Keratinocyte (primary cell): ENCODE measurements at regions not wholly inside any gene's neighbourhood (a gene's known extent, or its start where the extent isn't known, plus 50 kb on each side); places are given as distances from the start of the nearest gene placed in this dataset.

Experiments used
- DNase-seq: peaks from one replicate; pipeline ENCODE4 v3.0.0-alpha.2; 2011; ENCODE audit warnings: low read depth, missing footprints, low spot score
- FAIRE-seq: peaks from 2 replicates; lab custom pipeline; 2011; peaks lifted over from hg19 to GRCh38; lab: Jason Lieb, UNC
- H2AFZ ChIP-seq: 2 replicates; pipeline ENCODE4 v1.6.0; 2012; ENCODE audit warnings: low read length, control low read depth, inconsistent platforms; ENCODE audit not compliant: control insufficient read depth
- H3K27ac ChIP-seq: 2 replicates; pipeline ENCODE4 v1.5.1; 2011; ENCODE audit warnings: low read length; ENCODE audit not compliant: control insufficient read depth, insufficient read depth
- H3K27me3 ChIP-seq: 3 replicates; pipeline ENCODE4 v1.6.0; 2011; ENCODE audit warnings: low read length; ENCODE audit not compliant: control insufficient read depth, insufficient read depth; ENCODE audit errors: extremely low read depth
- H3K36me3 ChIP-seq, 2 experiments: 2 replicates in 1 of 2; 3 replicates in 1 of 2; pipeline ENCODE4 v1.5.1; 2011; ENCODE audit warnings: low read length in 2 of 2, mild to moderate bottlenecking in 1 of 2; ENCODE audit not compliant: control insufficient read depth in 2 of 2, insufficient read depth in 2 of 2; ENCODE audit errors: extremely low read depth in 1 of 2
- H3K4me1 ChIP-seq: 3 replicates; pipeline ENCODE4 v1.5.1; 2011; ENCODE audit warnings: low read length; ENCODE audit not compliant: control insufficient read depth, insufficient read depth; ENCODE audit errors: extremely low read depth
- H3K4me2 ChIP-seq: 3 replicates; pipeline ENCODE4 v1.6.0; 2011; ENCODE audit warnings: low read depth, low read length; ENCODE audit not compliant: control insufficient read depth, insufficient read depth; ENCODE audit errors: extremely low read depth
- H3K4me3 ChIP-seq, 3 experiments: fragments of 200-600 bp in 1 of 3; sonication (generic) in 1 of 3; 2 replicates in 2 of 3; 3 replicates in 1 of 3; pipeline ENCODE4 v1.5.1; 2011 to 2016; ENCODE audit warnings: low read length in 3 of 3, mild to moderate bottlenecking in 3 of 3, control low read depth in 2 of 3, inconsistent platforms in 1 of 3, low read depth in 1 of 3, mixed read lengths in 1 of 3, mixed run types in 1 of 3, moderate library complexity in 1 of 3; ENCODE audit not compliant: control insufficient read depth in 2 of 3, insufficient read depth in 2 of 3; ENCODE audit errors: extremely low read depth in 1 of 3
- H3K79me2 ChIP-seq: 2 replicates; pipeline ENCODE4 v1.6.0; 2012; ENCODE audit warnings: low read length; ENCODE audit not compliant: control insufficient read depth, insufficient read depth
- H3K9ac ChIP-seq: 3 replicates; pipeline ENCODE4 v1.6.0; 2011; ENCODE audit warnings: low read length; ENCODE audit not compliant: control insufficient read depth, insufficient read depth; ENCODE audit errors: extremely low read depth
- H3K9me1 ChIP-seq: 3 replicates; pipeline ENCODE4 v1.6.0; 2011; ENCODE audit warnings: low read length; ENCODE audit not compliant: control insufficient read depth, insufficient read depth; ENCODE audit errors: extremely low read depth
- H3K9me3 ChIP-seq: 2 replicates; pipeline ENCODE4 v1.5.1; 2012; ENCODE audit warnings: low read depth, low read length; ENCODE audit not compliant: control insufficient read depth
- H4K20me1 ChIP-seq: 3 replicates; pipeline ENCODE4 v1.6.0; 2011; ENCODE audit warnings: low read length; ENCODE audit not compliant: control insufficient read depth, insufficient read depth; ENCODE audit errors: extremely low read depth
- CTCF ChIP-seq, 3 experiments: IDR thresholded peaks in 1 of 3; conservative IDR thresholded peaks in 1 of 3; optimal IDR thresholded peaks in 1 of 3; 2 replicates in 2 of 3; 3 replicates in 1 of 3; pipeline versions ENCODE3 to v1.5.1; 2011; ENCODE audit warnings: low read length in 3 of 3, mild to moderate bottlenecking in 3 of 3, moderate library complexity in 2 of 3, control low read depth in 1 of 3, inconsistent platforms in 1 of 3; ENCODE audit not compliant: insufficient read depth in 2 of 3; ENCODE audit errors: extremely low read depth in 1 of 3
- EZH2 ChIP-seq: IDR thresholded peaks from one replicate; pipeline ENCODE4 v1.6.1; 2012; ENCODE audit warnings: inconsistent platforms, mild to moderate bottlenecking, low read length, moderate library complexity
- dilution Hi-C: fragments of 300-500 bp; cut with MboI; formaldehyde crosslinking; loops from one replicate; pipeline ENCODE4 v1.7.0; 2020; ENCODE audit warnings: low sequenced_read_pairs; ENCODE audit not compliant: extremely low pct_ligation_motif_present

GRCh38 chr15:31247404-31247803 lies 79.2 kb upstream of the KLF13 start:
- Histone ChIP-seq H3K36me3 (no peaks in the 10 kb centered on the region), H4K20me1 (no peaks in the 10 kb centered on the region), H3K9me1 (no peaks in the 10 kb centered on the region), H3K9me3 (no peaks in the 10 kb centered on the region), H3K9ac (no peak overlapping the region), H3K79me2 (no peaks in the 10 kb centered on the region), H3K4me2 (no peak overlapping the region), H3K27me3 (peaks cover 3% of the 10 kb centered on the region), H3K4me3 (no peak overlapping the region), H3K27ac (no peak overlapping the region), H2AFZ (no peak overlapping the region), H3K4me1 (no peaks in the 10 kb centered on the region)
- dilution Hi-C loops = no loop called here
- FAIRE-seq = no peak
- TF ChIP-seq EZH2 = no peak
- TF ChIP-seq CTCF (optimal IDR thresholded peaks at IDR 0.05 in 1 of 3, IDR thresholded peaks at IDR 0.05 in 1 of 3, conservative IDR thresholded peaks at IDR 0.05 in 1 of 3; ENCODE audit: extremely low read depth in 1 of 3, insufficient read depth in 2 of 3, low read length in 3 of 3) = no peak
- DNase-seq = no peak

GRCh38 chr15:31248263-31248662 lies 78.4 kb upstream of the KLF13 start:
- Histone ChIP-seq H3K27ac (no peak overlapping the region), H3K4me2 (no peak overlapping the region), H3K79me2 (no peaks in the 10 kb centered on the region), H3K9ac (no peak overlapping the region), H3K4me1 (no peaks in the 10 kb centered on the region), H3K4me3 (no peak overlapping the region), H2AFZ (no peak overlapping the region), H3K36me3 (no peaks in the 10 kb centered on the region), H4K20me1 (no peaks in the 10 kb centered on the region), H3K9me1 (no peaks in the 10 kb centered on the region), H3K9me3 (no peaks in the 10 kb centered on the region), H3K27me3 (peaks cover 3% of the 10 kb centered on the region)
- no peak for DNase-seq
- no peak for FAIRE-seq
- no peak for TF ChIP-seq CTCF (optimal IDR thresholded peaks at IDR 0.05 in 1 of 3, IDR thresholded peaks at IDR 0.05 in 1 of 3, conservative IDR thresholded peaks at IDR 0.05 in 1 of 3; ENCODE audit: extremely low read depth in 1 of 3, insufficient read depth in 2 of 3, low read length in 3 of 3)
- no peak for TF ChIP-seq EZH2
- dilution Hi-C loops = no loop called here
